ENCODE measurements at regions not wholly inside any gene's neighbourhood (a gene's known extent, or its start where the extent isn't known, plus 50 kb on each side); places are given as distances from the start of the nearest gene placed in this dataset.

- TF ChIP-seq CTCF (IDR thresholded peaks at IDR 0.05) (no peak), POLR2A (IDR thresholded peaks at IDR 0.05) (no peak)
These were observed 284.5 kb upstream of the MMADHC start for GRCh38 chr2:149872041-149872440.

Measured in suprapubic skin (tissue), 3 donors.